ENCODE measurements at regions not wholly inside any gene's neighbourhood (a gene's known extent, or its start where the extent isn't known, plus 50 kb on each side); places are given as distances from the start of the nearest gene placed in this dataset.

DNA sequence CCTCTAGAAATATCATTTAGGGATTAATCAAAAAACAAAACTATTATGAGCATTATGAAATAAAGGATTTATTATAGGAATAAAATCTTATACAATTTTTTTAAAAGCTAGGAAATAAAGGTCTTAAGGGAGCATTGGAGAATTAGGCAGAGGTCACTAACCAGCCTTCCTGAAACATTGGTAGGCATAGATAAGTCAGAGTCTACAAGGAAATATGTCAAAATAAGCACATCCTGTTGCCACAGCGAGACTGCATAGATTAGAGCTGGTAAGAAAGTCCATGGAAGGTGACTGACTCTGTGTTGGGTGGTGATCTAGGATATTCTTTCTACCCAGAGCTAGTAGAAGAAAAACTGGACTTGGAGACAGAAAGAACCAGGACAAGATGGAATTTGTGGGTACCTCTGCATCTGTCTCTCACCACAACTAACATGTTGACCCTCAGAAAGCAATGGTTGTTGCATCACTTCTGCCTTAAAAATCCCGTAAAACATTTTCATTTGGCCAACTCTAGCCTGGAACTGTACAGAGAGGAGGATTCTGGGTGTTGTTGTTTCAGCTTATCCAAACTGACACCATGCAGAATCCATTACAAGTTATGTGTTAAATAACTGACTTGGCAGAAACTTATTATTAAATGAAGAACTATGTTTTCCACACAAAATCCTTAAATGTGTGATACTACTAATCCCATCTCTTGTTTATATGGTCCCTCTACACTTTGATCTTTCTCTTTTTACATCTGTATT lies 77.1 kb downstream of the FBXO5 start:
- DNase-seq (ENCODE audit: low read depth in 2 of 2) = no peak

GRCh38 chr6:152909241-152909640 lies 73.6 kb downstream of the FBXO5 start:
- no peak for DNase-seq (ENCODE audit: low read depth in 2 of 2)

DNA sequence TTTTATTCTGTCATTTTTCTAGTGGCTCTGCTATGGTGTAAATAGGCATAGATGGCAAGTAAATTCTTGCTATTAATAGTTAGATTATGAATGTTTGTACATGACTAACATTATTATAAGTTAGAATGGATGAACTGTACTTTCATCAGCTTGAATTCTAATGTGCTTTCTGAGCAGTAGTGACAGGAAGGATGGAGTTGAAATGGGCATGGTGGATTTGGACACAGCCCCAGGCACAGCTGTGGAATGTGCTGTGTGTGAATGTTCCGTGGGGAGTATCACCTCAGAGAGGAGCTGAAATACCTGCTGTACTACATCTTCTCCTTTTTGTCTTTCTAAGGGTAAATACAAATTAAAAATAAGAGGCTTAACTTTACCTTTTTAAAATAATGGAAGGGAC lies 66.8 kb downstream of the FBXO5 start:
- no peak for DNase-seq (ENCODE audit: low read depth in 2 of 2)

GRCh38 chr6:152918991-152919390 lies 63.9 kb downstream of the FBXO5 start:
- DNase-seq (ENCODE audit: low read depth in 2 of 2) = no peak

DNA sequence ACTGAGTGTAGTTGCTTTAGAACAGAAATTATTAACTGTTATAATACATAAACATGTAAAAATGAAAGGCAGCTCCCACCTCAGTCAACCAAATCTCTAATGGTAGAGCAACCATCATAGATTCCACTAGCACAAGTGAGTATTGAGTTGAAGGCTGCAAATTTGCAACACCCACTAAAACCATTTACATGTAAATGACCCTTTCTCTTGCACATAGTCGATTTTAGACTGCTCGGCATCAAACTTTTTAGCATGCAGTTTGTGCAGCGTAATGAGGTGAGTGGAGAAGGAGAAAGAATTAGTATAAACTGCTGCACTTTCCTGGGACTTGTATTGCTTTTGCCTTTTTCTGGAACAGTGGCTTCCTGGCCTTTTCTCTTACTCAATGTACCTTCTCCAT lies 62.8 kb downstream of the FBXO5 start:
- no peak for DNase-seq (ENCODE audit: low read depth in 2 of 2)

Measured in stimulated activated CD8-positive, alpha-beta memory T cell treated with anti-CD3 and anti-CD28 coated beads, Interleukin-2, amount 100 ng/mL, for 1 hour (primary cell).